Umbilical cord (tissue), 1 donor: ENCODE measurements at regions not wholly inside any gene's neighbourhood (a gene's known extent, or its start where the extent isn't known, plus 50 kb on each side); places are given as distances from the start of the nearest gene placed in this dataset.
"Not testable (repeated sequence)": the region's sequence is repeated elsewhere in the genome, so short reads cannot be mapped to it uniquely, and the experiment has no call there.

Source experiments
- DNase-seq: peaks from one replicate; pipeline ENCODE4 v3.0.0-alpha.2; 2015; ENCODE audit warnings: low spot score

DNA sequence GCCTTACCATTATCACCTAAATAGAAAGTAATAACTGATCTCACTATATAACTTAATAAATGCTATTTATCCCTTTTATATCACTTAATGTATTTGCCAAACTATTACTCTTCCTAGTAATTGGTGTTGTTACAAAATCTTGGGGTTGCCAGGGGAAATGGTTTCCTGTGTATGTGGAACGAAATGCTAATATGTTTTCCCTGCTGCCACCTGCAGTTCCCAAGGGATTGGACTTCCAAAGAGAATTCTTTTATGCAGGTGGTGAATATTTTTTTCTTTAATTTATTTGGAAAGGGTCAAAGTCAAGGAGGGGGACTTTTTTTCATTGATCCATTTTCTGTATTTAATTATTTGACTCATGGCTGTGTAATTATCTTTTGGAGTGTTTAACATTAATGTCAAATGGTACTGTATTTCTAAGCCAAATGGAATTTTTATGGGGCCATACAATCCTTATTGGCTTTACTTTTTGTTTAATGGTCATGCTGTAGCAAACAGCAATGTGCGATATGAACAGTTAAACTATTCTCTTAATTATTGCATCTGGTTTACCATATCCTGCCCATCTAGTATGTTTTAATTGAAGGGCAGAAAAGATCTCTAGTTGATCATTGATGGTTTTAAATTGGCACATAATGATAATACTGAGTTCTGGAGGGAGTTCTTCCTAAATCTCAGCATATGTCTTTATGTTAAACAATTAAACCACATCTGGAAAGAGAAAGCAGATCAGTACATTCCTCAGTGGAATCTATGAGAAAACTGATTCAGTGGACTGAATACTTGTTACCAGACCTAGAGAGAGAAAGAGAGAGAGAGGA is 486.3 kb downstream of the TTLL7 start:
- DNase-seq: no peak

DNA sequence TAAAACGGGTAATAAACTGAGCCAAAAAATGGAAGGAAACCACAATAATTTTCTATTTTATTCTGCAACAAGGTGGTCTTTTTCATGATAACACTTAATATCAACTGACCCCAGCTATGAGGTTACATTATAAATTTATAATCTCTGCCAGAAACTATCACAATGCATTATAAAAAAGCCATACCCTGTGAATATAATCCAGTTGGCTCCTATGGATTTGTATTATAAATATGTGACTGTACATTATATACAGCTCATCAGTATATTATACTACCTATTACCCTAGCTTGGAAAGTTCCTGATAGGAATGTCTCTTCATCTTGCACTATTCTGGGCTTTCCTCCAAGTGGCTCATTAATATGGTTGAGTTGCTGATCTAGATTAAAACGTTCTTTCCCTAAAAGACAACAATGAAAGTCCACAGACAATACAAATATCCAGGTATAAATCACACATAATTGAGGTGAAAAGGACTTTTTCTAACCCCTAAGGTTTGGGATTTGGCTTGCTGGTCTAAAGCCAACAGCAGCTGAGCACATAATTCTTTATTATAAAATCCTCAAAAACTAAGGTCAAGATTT is 487.7 kb downstream of the TTLL7 start:
- no peak for DNase-seq

DNA sequence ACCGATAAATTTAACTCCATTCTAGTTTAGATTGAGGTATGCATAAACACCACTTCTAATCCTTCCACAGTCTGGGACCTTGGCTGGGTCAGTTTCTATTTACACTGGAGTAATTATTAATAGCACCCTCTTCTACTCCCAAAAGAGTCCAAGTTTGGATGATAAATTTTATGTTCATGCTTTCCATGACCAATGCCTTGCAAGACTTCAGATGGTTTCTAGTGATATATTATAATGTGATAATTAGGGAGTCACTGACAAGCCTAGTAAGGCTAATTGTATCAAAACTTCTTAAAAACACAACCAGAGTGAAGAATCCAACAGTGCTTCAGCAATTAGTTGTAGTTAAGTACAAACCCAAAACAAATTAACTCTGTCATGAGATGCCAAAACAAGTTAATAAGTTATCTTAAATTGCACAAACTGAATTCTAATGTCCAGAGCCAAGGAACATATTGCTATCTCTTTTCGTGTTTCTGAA is 489.6 kb downstream of the TTLL7 start:
- no peak for DNase-seq

DNA sequence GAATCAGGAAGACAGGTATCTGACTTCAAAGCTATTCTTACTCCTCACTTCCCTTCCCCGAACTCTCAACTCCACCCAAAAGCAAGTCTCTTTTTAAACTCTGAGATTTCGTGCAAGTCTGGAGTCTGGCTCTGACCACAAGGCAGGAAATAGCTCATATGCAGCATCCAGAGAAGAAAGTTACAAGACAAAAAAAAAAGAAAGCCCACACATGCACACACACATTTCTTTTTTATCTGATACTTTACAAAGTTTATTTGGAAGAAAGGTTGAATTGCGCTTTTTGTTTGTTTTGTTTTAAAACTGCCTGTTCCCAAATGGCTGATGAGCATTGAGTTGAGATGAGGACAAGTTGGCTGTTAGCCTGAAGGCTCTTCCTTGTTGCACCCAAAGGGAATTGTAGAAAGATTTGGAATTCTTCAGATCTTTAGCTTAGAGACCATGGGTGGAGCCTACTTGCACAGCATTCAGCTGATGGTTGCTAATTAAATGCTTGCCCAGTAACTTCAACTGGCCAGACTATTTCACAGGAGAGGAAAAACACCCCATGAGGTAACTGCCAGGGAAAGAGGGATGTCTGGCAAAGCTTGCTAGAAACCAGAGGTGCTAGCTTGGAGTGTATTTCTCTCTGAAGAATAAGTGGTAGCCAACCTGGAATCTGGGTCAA is 490.3 kb downstream of the TTLL7 start:
- DNase-seq: peak; percentile 74

DNA sequence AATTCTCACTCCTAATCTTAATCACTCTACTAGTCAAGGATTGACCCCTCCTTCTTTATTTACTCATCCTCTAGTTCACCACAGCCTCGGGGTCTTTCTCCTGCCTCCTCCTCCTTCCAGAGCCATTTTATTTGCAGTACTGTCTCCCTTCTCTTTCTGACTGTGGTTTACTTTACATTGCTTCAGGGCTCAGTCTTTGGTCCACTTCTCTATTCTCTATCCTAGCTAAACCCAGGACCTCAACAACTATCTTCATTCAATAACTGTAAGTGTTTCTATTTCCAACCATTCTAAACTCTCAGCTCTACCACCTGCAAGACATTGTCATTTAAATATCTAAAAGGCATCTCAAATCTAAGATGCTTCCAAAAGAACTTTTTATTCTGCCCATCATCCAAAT is 493.8 kb downstream of the TTLL7 start:
- DNase-seq: no peak

DNA sequence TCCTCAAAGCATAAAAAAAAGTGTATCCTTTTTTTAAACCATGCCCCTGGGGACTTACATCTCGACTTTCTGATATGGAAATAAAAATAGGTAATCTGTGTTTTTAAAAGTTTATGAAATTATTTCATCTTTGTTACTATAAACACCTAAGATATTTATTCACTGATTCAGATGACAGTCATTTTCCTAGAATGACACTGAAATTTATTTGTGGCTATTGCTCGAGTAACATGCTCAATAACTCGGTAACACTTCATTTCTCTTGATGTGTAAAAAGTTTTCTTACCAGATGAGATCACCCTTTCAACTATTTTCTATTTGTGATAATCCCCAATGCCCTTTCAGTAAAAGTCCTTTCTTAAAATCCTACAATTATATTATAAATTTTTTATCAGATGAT is 495.8 kb downstream of the TTLL7 start:
- no peak for DNase-seq

DNA sequence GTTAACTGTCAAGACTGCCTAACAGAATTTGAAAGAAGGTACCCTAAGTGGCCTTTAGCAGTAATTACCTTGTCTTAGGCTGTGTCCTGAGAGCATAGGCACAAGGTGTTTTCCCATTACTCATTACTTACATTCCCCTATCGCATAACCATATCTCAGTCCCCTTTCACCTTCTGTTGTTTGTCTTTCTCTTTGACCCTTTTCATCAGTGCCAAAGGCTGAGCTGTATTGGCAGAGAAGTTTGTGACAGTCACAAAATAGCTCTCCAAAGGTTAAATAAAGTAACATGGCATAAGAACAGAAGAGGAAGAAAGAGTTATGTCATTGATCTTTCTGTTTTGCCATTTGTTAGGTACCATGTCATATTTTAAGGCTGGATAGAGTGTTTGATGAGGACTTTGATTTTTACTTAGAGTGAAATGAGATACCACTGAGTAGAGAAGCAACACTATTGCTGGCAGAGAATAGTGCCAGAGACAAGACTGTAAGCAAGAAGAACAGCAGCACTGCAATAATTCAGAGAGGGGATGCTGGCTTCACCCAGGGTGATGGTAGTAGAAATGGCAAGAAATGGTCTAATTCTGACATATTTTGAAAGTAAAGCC is 497.8 kb downstream of the TTLL7 start:
- DNase-seq: no peak

DNA sequence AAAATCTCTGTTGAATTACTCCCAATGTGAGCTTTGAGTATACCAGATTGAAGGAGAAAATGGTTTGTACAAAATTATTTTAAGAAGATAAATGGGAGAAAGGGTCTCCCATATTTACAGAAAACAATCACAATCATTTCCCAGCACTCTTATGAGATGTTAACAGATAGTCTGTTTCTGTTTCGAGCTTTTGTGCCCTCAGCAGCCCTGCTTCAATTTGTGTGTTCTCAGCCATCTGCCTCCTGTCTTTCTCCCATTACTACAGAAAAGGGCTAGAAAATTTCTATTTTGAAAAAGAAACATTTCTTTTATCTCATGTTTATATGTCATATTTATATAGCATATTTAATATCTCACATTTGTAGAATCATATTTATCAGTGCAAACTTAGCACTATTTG is 498.4 kb downstream of the TTLL7 start:
- no peak for DNase-seq

DNA sequence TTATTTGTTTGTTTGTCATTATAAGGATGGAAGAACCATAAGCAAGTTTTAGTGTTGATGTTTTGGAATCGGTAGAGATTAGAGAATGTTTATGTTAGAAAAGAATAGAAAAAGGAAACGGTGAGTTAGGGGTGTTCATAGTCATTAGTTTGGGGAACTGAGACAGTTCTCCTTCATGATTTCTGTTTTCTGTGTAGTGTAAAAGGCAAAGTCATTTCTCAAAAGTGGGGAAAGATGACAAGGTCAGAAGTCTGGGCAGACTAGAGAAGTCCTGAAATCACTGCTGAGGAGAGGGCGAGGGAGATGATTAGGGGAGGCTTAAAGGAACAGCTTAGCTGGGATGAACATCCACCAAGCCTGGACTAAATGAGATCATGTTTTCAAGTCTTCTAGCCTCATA is 498.9 kb downstream of the TTLL7 start:
- no peak for DNase-seq

DNA sequence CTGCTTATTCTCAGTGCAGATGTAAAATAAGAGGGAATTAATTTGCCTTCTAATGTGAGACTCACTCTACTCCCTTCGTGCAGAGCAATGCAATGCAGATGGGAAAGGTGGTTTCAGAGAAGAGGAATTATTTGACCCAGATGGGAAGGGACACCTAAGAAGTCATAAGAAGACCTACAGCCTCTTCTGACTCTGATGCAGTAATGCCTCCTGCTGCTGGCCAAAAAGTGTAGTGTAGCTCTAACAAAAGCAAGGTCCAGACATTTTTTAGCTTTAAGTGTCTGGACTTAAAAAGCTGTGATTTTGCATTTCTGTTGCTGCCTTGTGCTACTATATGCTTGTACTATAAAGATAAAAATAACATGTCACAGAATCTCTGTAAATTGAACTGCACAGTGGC is 501.4 kb downstream of the TTLL7 start:
- DNase-seq: no peak

DNA sequence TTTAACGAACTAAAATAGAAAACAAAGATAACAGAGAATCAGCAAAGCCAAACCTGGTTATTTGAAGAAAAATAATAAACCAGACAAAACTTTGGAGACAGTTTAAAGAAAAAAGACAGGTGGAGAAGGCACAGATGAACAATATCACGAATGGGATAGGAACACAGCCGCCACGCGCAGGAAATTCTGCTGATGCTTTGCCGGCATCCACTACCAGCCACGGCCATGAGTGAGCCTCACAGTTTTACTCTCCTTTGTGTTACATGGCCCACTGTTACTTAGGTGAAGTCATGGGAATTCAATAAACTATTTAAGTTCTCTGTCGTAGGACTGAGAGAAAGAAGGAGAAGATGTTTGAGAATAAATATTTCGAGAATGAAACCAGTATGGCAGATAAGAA is 503.4 kb downstream of the TTLL7 start:
- no peak for DNase-seq

DNA sequence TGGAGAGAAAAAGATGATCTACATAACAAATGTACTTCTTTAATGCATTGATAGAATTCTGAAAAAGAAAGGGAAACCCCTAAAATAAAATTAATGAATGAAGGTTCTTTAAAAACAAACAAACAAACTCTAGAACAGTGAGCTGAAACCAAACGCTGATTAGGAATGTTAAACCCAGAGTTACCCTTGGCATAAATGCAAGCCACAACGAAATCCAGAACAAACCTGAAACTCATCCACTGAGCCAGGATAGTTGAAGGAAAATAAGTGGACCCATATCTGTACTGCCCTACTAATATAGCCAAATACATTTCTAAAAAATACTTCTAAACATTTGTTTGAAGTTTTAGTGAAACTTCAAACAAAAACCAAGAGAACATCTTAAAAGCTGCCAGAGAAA is 505.3 kb downstream of the TTLL7 start:
- no peak for DNase-seq

DNA sequence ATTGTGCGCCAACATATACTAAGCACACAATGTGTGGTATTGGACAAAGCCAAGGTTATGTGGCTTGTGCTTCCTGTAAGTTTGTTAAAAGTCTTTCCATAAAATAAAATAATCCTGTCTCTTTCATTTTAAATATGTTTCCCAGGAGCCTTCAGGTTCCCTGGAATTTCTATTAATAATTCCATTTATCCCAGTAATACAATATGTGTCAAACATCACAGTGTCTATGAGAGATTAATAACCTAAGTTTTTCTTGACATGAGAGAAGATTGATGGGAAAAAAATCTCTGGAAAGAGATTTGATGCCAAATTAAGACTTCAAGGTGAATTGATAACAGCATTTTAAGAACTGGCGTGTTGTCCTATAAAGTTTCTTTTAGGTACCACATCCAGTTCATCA is 507.0 kb downstream of the TTLL7 start:
- no peak for DNase-seq

DNA sequence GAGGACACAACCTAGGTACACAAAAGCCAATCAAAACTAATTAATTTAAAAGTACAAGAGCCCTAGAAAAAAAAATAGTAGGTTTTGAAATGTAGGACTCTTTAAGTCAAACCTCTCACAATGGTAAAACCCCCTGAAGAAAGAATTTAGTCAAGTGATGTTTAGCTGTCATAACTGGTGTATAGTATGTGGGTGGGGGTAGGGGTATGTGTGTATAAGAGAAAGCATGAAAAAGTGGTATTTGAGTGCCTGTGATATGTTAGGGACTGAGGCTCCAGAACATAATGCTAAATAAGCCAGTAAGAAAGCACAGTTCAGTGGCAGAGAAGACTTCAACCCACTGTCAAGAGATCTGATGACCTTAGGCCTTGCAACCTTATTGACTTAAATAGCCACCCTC is 507.9 kb downstream of the TTLL7 start:
- DNase-seq: no peak

DNA sequence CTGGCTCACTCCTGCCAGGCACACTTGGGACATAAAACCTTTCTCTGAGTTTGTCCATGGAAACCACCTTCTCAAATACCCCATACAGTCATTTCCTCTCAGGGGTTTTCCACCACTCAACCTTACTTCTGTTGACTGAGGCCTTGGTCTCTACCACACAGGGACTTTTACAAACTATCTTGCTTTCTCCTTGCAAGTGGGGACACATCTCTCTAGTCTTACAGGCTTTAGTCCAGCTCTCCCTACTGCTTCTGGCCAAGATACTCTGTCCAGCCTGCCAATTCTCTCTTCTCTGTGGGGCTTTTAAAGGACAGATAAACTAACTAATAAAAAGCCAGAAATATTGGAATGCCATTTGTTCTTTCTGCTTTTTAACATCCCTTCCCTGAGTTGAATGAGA is 510.8 kb downstream of the TTLL7 start:
- not testable (repeated sequence) for DNase-seq

DNA sequence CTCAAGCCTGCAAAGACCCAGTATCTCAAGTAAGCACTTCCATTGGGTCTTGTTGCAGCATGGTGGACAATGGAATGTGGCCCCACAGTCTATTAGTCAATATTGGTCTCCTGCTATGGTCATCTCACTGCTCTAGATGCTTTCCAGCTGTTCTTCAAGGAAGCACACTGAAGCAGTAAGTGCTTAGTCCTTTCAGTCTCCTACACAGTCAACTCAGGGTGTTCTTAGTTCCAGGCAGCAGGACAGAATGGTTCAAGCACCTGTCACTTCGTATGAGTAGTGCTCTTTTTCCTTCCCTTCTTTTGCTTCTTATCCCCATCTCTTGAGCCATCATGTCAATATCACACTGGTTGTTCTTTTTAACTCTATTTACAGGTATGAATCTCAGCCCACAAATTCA is 511.5 kb downstream of the TTLL7 start:
- not testable (repeated sequence) for DNase-seq

DNA sequence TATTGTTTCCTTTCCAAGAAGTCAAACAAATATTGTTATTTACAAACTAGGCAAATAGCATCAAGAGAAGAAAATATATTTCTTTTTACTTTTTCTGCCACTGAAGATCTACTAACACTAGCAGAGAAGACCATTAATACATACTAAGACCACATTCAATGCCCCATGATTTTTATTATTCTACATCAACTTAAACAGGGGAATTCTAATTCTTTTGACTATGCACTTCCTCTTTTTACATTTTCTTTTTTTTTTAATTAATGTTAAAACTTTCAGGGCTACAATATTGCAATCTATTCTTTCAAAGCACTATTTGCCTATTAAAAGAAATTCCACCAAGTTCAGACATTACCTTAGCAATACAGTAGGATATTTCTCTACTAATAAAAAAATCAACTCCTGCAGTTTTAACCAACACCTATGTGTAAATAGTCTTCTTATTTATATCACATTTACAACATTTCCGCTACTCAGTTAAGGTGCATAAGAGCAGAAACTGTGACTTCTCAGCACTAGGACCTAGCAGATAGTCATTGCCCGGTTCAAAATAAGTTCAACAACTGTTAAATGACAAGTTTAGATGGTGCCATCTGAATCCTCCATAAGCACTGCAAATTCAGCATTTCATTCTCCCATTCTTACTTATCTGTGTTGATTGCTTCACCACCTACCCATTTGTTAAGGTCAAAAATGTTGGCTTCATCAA is 513.5 kb downstream of the TTLL7 start:
- DNase-seq: not testable (repeated sequence)

DNA sequence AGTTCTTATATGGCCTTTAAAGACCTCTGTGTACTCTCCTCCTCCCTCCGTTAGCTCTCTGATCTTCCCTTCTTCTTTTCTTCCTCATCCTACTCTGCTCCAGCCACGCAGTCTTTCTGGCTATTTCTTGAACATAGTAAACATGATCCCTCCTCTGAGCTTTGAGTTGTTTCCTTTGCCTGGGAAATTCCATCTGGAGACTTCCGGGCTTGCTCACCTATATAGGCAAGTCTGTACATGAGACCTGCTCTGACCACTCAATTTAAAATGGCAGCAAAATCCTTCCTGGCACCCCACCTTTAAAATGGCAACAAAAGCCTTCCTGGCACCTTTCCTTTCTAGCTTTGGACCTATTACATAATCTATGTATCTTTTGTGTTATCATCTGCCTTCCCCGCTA is 517.6 kb downstream of the TTLL7 start:
- DNase-seq: not testable (repeated sequence)

DNA sequence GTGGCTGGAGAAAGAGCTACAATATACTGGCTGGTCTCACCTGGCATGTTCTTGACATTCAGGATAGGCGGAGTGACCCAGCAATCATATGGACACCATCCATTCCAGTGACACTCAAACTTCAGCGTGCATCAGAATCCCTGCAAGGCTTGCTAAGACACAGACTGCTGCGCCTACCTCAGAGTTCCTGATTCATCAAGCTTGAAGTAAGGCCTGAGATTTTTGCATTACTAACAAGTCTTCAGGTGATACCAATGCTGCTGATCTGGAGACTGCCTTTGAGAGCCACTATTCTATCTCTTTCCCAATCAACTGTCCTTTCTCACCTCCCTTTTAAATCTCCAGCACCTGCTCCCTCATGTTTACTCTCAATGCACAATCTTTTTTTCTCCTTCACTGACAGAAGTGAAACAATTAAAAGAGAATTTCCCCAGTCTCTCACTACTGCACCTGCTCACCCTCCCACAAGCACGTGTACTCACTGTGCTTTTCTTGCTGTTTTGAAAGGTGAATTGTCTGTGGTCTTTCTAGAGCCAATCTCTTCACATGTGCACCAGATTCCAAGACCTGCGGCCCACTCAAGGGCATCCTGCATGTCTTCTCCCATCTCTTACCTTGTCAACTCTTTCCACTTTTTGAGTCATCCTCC is 519.2 kb downstream of the TTLL7 start:
- DNase-seq: not testable (repeated sequence)

DNA sequence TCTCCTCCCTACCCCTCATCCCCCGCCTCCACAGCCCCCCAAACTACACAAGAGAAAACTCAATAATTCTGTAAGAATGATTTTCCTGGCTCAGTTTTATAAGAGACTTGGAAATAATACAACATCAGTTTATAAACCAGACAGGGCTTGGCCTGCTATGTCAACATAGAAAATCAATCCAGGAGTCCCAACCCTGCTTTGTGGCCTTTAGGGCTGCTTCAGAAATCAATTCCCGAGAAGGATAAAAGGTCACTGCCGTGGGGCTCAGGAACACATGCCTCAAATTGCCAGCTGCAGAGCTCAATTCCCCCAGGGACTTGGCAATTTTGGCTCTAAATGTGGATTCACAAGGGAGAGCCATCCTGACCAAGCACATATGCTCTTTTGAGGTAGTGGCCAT is 520.8 kb downstream of the TTLL7 start:
- not testable (repeated sequence) for DNase-seq

DNA sequence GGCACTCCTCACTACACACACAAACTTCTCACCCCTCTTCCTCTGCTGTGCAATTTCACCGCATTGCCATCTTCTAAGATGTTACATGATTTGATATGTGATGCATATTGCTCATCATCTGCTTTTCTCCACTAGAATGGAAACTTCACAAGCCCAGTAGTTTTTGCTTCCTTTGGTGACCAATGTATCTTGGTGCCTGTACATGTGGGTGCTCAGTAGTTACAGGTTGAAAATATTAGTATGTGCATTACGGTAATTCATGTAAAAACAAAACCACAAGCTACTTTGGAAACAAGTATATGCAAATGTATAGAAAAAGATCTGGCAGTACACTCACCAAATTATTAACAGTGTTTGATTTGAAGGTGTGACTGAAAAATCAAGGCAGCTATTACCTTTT is 522.4 kb downstream of the TTLL7 start:
- not testable (repeated sequence) for DNase-seq
